ENCODE measurements at regions not wholly inside any gene's neighbourhood (a gene's known extent, or its start where the extent isn't known, plus 50 kb on each side); places are given as distances from the start of the nearest gene placed in this dataset.

GRCh38 chr7:35463751-35464150 lies 209.9 kb upstream of the TBX20 start:
- TF ChIP-seq OSR1 (CRISPR knock-in tag; IDR thresholded peaks at IDR 0.05) (no peak), BACH2 (CRISPR knock-in tag; IDR thresholded peaks at IDR 0.05; ENCODE audit: borderline replicate concordance) (no peak), ZNF70 (CRISPR knock-in tag; IDR thresholded peaks at IDR 0.05) (no peak), PATZ1 (CRISPR knock-in tag; IDR thresholded peaks at IDR 0.05; ENCODE audit: borderline replicate concordance) (no peak), PPARA (CRISPR knock-in tag; IDR thresholded peaks at IDR 0.05; ENCODE audit: borderline replicate concordance) (no peak), CREB5 (CRISPR knock-in tag; IDR thresholded peaks at IDR 0.05; ENCODE audit: low read depth) (no peak), SNAI2 (CRISPR knock-in tag; IDR thresholded peaks at IDR 0.05) (no peak), RARB (CRISPR knock-in tag; IDR thresholded peaks at IDR 0.05) (no peak), ZFP3 (CRISPR knock-in tag; IDR thresholded peaks at IDR 0.05) (no peak), ZFP30 (CRISPR knock-in tag; IDR thresholded peaks at IDR 0.05) (no peak), ESRRG (CRISPR knock-in tag; IDR thresholded peaks at IDR 0.05) (no peak), ARNTL (CRISPR knock-in tag; IDR thresholded peaks at IDR 0.05; ENCODE audit: borderline replicate concordance, low read depth) (no peak), ZC3H10 (CRISPR knock-in tag; IDR thresholded peaks at IDR 0.05) (no peak), CSDC2 (CRISPR knock-in tag; IDR thresholded peaks at IDR 0.05) (no peak)
- TF ChIP-seq, protein P1, sequence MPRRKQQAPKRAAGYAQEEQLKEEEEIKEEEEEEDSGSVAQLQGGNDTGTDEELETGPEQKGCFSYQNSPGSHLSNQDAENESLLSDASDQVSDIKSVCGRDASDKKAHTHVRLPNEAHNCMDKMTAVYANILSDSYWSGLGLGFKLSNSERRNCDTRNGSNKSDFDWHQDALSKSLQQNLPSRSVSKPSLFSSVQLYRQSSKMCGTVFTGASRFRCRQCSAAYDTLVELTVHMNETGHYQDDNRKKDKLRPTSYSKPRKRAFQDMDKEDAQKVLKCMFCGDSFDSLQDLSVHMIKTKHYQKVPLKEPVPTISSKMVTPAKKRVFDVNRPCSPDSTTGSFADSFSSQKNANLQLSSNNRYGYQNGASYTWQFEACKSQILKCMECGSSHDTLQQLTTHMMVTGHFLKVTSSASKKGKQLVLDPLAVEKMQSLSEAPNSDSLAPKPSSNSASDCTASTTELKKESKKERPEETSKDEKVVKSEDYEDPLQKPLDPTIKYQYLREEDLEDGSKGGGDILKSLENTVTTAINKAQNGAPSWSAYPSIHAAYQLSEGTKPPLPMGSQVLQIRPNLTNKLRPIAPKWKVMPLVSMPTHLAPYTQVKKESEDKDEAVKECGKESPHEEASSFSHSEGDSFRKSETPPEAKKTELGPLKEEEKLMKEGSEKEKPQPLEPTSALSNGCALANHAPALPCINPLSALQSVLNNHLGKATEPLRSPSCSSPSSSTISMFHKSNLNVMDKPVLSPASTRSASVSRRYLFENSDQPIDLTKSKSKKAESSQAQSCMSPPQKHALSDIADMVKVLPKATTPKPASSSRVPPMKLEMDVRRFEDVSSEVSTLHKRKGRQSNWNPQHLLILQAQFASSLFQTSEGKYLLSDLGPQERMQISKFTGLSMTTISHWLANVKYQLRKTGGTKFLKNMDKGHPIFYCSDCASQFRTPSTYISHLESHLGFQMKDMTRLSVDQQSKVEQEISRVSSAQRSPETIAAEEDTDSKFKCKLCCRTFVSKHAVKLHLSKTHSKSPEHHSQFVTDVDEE (CRISPR knock-in tag; IDR thresholded peaks at IDR 0.05): no peak
- TF ChIP-seq, protein P2, sequence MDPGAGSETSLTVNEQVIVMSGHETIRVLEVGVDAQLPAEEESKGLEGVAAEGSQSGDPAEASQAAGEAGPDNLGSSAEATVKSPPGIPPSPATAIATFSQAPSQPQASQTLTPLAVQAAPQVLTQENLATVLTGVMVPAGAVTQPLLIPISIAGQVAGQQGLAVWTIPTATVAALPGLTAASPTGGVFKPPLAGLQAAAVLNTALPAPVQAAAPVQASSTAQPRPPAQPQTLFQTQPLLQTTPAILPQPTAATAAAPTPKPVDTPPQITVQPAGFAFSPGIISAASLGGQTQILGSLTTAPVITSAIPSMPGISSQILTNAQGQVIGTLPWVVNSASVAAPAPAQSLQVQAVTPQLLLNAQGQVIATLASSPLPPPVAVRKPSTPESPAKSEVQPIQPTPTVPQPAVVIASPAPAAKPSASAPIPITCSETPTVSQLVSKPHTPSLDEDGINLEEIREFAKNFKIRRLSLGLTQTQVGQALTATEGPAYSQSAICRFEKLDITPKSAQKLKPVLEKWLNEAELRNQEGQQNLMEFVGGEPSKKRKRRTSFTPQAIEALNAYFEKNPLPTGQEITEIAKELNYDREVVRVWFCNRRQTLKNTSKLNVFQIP (CRISPR knock-in tag; IDR thresholded peaks at IDR 0.05; ENCODE audit: borderline replicate concordance, low read depth): no peak
- TF ChIP-seq, protein P3, sequence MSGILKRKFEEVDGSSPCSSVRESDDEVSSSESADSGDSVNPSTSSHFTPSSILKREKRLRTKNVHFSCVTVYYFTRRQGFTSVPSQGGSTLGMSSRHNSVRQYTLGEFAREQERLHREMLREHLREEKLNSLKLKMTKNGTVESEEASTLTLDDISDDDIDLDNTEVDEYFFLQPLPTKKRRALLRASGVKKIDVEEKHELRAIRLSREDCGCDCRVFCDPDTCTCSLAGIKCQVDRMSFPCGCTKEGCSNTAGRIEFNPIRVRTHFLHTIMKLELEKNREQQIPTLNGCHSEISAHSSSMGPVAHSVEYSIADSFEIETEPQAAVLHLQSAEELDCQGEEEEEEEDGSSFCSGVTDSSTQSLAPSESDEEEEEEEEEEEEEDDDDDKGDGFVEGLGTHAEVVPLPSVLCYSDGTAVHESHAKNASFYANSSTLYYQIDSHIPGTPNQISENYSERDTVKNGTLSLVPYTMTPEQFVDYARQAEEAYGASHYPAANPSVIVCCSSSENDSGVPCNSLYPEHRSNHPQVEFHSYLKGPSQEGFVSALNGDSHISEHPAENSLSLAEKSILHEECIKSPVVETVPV (CRISPR knock-in tag; IDR thresholded peaks at IDR 0.05): no peak

DNA sequence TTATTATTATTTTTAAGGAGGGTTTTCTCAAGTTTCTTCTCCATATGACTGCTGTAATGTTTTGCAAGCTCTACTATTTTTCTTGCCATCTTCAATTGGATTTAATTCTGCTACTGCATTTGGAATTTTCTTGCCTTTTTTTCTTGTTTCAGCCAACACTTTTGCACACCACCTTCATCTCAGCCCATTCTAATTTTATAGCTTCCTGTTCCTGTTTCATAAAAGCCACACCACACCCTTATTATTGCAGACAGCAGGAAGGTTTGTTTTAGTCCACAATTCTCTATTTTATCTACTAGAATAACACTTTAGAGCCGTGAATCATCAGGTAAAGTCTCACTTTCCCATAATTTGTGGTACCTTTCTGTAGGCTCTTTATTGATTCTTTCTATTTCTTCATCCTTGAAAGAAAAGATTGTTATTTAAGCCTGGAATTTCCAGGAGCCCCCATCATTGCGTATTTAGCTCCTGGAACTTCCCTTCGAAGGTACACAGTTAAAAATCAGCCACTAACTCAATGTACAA lies 209.3 kb upstream of the TBX20 start:
- ATAC-seq: no peak
- TF ChIP-seq CSDC2 (CRISPR knock-in tag; IDR thresholded peaks at IDR 0.05) (no peak), OSR1 (CRISPR knock-in tag; IDR thresholded peaks at IDR 0.05) (no peak), BACH2 (CRISPR knock-in tag; IDR thresholded peaks at IDR 0.05; ENCODE audit: borderline replicate concordance) (no peak), PPARA (CRISPR knock-in tag; IDR thresholded peaks at IDR 0.05; ENCODE audit: borderline replicate concordance) (no peak), ZFP3 (CRISPR knock-in tag; IDR thresholded peaks at IDR 0.05) (no peak), ZNF8 (CRISPR knock-in tag; IDR thresholded peaks at IDR 0.05) (no peak), TOX (CRISPR knock-in tag; IDR thresholded peaks at IDR 0.05; ENCODE audit: borderline replicate concordance) (no peak), PATZ1 (CRISPR knock-in tag; IDR thresholded peaks at IDR 0.05; ENCODE audit: borderline replicate concordance) (no peak), ARNTL (CRISPR knock-in tag; IDR thresholded peaks at IDR 0.05; ENCODE audit: borderline replicate concordance, low read depth) (no peak), ZNF70 (CRISPR knock-in tag; IDR thresholded peaks at IDR 0.05) (no peak), ZC3H10 (CRISPR knock-in tag; IDR thresholded peaks at IDR 0.05) (no peak), GLIS3 (CRISPR knock-in tag; IDR thresholded peaks at IDR 0.05) (no peak)
- TF ChIP-seq, protein P3 (CRISPR knock-in tag; IDR thresholded peaks at IDR 0.05): no peak
- TF ChIP-seq, protein P1 (CRISPR knock-in tag; IDR thresholded peaks at IDR 0.05): no peak
- TF ChIP-seq, protein P2 (CRISPR knock-in tag; IDR thresholded peaks at IDR 0.05; ENCODE audit: borderline replicate concordance, low read depth): no peak

More at GRCh38 chr7:35463751-35464150, 209.9 kb upstream of the TBX20 start:
- no peak for ATAC-seq
